GM23338 (cell line): ENCODE measurements at regions not wholly inside any gene's neighbourhood (a gene's known extent, or its start where the extent isn't known, plus 50 kb on each side); places are given as distances from the start of the nearest gene placed in this dataset.

Source experiments
- ATAC-seq: fragments of 200-7000 bp; cut with Tn5 transposase; 3 replicates; pipeline ENCODE4 v1.9.1; 2020
- DNase-seq: peaks from one replicate; pipeline ENCODE4 v3.0.0-alpha.2; 2015; ENCODE audit warnings: low spot score
- H2AFZ ChIP-seq: fragments of 200-600 bp; sonication (generic); 2 replicates; pipeline ENCODE4 v1.8.0; 2016; ENCODE audit warnings: antibody characterized with exemption, mild to moderate bottlenecking, moderate library complexity
- H3F3A ChIP-seq: fragments of 200-600 bp; sonication (generic); replicated peaks from 2 replicates; pipeline ENCODE4 v1.8.0; 2017; ENCODE audit warnings: antibody characterized with exemption, mixed run types, low read depth
- H3K27ac ChIP-seq: fragments of 200-600 bp; sonication (generic); 2 replicates; pipeline ENCODE4 v1.6.1; 2016; ENCODE audit warnings: low read depth
- H3K27me3 ChIP-seq: fragments of 200-600 bp; sonication (generic); 2 replicates; pipeline ENCODE4 v1.8.0; 2016; ENCODE audit warnings: mild to moderate bottlenecking, mixed run types, moderate library complexity; ENCODE audit not compliant: insufficient read depth
- H3K36me3 ChIP-seq: fragments of 200-600 bp; sonication (generic); 2 replicates; pipeline ENCODE4 v1.8.0; 2016; ENCODE audit warnings: mild to moderate bottlenecking; ENCODE audit not compliant: insufficient read depth
- H3K4me1 ChIP-seq: fragments of 200-600 bp; sonication (generic); 2 replicates; pipeline ENCODE4 v1.8.0; 2016; ENCODE audit warnings: mild to moderate bottlenecking, moderate library complexity; ENCODE audit not compliant: insufficient read depth
- H3K4me2 ChIP-seq: fragments of 200-600 bp; sonication (generic); 2 replicates; pipeline ENCODE4 v1.7.1; 2017; ENCODE audit warnings: mixed run types
- H3K4me3 ChIP-seq: fragments of 200-600 bp; sonication (generic); 2 replicates; pipeline ENCODE4 v1.6.1; 2016; ENCODE audit warnings: mixed run types
- H3K79me2 ChIP-seq: fragments of 200-600 bp; sonication (generic); replicated peaks from 2 replicates; pipeline ENCODE4 v1.8.0; 2017; ENCODE audit warnings: mild to moderate bottlenecking; ENCODE audit not compliant: insufficient read depth
- H3K9me2 ChIP-seq: fragments of 200-600 bp; sonication (generic); 2 replicates; pipeline ENCODE4 v1.8.0; 2017; ENCODE audit not compliant: insufficient read depth
- H4K20me1 ChIP-seq: fragments of 200-600 bp; sonication (generic); replicated peaks from 2 replicates; pipeline ENCODE4 v1.8.0; 2017; ENCODE audit warnings: mild to moderate bottlenecking; ENCODE audit not compliant: insufficient read depth
- H3K27ac Mint-ChIP-seq: 2 replicates; pipeline ENCODE4 v1.8.0; 2020; ENCODE audit warnings: inconsistent platforms, mild to moderate bottlenecking, moderate library complexity, mixed read lengths
- H3K27me3 Mint-ChIP-seq: 3 replicates; pipeline ENCODE4 v1.8.0; 2022; ENCODE audit warnings: low read depth, mild to moderate bottlenecking, moderate library complexity, mixed read lengths, inconsistent platforms; ENCODE audit not compliant: insufficient read depth, poor library complexity
- H3K36me3 Mint-ChIP-seq: 3 replicates; pipeline ENCODE4 v1.8.0; 2021; ENCODE audit warnings: low read depth, mild to moderate bottlenecking, inconsistent platforms, moderate library complexity, mixed read lengths
- H3K4me1 Mint-ChIP-seq: 3 replicates; pipeline ENCODE4 v1.8.0; 2020; ENCODE audit warnings: mild to moderate bottlenecking, inconsistent platforms, mixed read lengths
- H3K4me3 Mint-ChIP-seq: 3 replicates; pipeline ENCODE4 v1.8.0; 2021; ENCODE audit warnings: moderate library complexity, mild to moderate bottlenecking, inconsistent platforms, mixed read lengths
- H3K9me3 Mint-ChIP-seq: 3 replicates; pipeline ENCODE4 v1.8.0; 2020; ENCODE audit warnings: moderate library complexity, mild to moderate bottlenecking, inconsistent platforms, mixed read lengths
- CREB1 ChIP-seq: fragments of 250-450 bp; sonication (Bioruptor Pico); IDR thresholded peaks from 2 replicates; pipeline ENCODE4 v1.5.0; 2020; ENCODE audit warnings: low read depth, mild to moderate bottlenecking, moderate library complexity
- ETS1 ChIP-seq: IDR thresholded peaks from 2 replicates; pipeline ENCODE4 v1.6.1; 2016; ENCODE audit warnings: antibody characterized with exemption
- EZH2 ChIP-seq: fragments of 200-600 bp; sonication (generic); IDR thresholded peaks from one replicate; pipeline ENCODE4 v1.8.0; 2017; ENCODE audit warnings: antibody characterized with exemption, mild to moderate bottlenecking, low read depth; ENCODE audit not compliant: unreplicated experiment
- EZH2phosphoT487 ChIP-seq: fragments of 200-600 bp; sonication (generic); IDR thresholded peaks from one replicate; pipeline ENCODE4 v1.8.1; 2018; ENCODE audit warnings: antibody characterized with exemption; ENCODE audit not compliant: unreplicated experiment
- JUNB ChIP-seq: IDR thresholded peaks from one replicate; pipeline ENCODE4 v1.6.1; 2016; ENCODE audit warnings: antibody characterized with exemption; ENCODE audit not compliant: unreplicated experiment
- NANOG ChIP-seq: IDR thresholded peaks from 2 replicates; pipeline ENCODE4 v1.6.1; 2016; ENCODE audit warnings: antibody characterized with exemption, borderline replicate concordance
- POLR2AphosphoS5 ChIP-seq: IDR thresholded peaks from 2 replicates; pipeline ENCODE4 v1.6.1; 2016; ENCODE audit warnings: antibody characterized with exemption, low read depth
- REST ChIP-seq: IDR thresholded peaks from one replicate; pipeline ENCODE4 v1.6.1; 2018; ENCODE audit warnings: antibody characterized with exemption; ENCODE audit not compliant: unreplicated experiment
- STAT1 ChIP-seq: IDR thresholded peaks from one replicate; pipeline ENCODE4 v1.6.1; 2016; ENCODE audit warnings: antibody characterized with exemption; ENCODE audit not compliant: unreplicated experiment
- ZNF114 ChIP-seq: fragments of 250-450 bp; sonication (Bioruptor Pico); IDR thresholded peaks from 2 replicates; pipeline ENCODE4 v1.5.0; 2020; ENCODE audit warnings: mild to moderate bottlenecking, moderate library complexity
- ZNF331 ChIP-seq: fragments of 250-450 bp; sonication (Bioruptor Pico); IDR thresholded peaks from 2 replicates; pipeline ENCODE4 v1.5.0; 2020; ENCODE audit warnings: low read depth, mild to moderate bottlenecking, moderate library complexity
- TF ChIP-seq, protein P1 (sequence below): fragments of 250-450 bp; sonication (Bioruptor Pico); IDR thresholded peaks from 2 replicates; pipeline ENCODE4 v1.5.0; 2020; ENCODE audit warnings: mild to moderate bottlenecking, moderate library complexity
- TF ChIP-seq, protein P2 (sequence below), 2 experiments: fragments of 200-600 bp in 1 of 2; sonication (generic) in 1 of 2; conservative IDR thresholded peaks; 2 replicates each; pipeline versions ENCODE4 v1.5.1 to v1.6.1; 2016 to 2017; ENCODE audit warnings: antibody characterized with exemption in 2 of 2, low read depth in 2 of 2, mild to moderate bottlenecking in 2 of 2, moderate library complexity in 1 of 2

DNA sequence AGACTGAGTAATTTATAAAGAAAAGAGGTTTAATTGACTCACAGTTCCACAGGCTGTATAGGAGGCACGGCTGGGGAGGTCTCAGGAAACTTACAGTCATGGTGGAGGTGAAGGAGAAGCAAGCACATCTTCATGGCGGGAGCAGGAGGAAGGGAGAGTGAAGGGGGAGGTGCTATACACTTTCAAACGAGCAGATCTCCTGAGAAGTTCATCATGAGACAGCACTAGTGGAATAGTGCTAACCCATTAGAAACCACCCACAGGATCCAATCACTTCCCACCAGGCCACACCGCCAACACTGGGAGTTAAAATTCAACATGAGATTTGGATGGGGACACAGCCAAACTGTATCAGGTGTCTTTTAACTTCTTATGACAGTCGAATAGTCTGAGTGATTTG lies 1459.3 kb upstream of the ACO1 start:
- Histone ChIP-seq H3K36me3 (no peaks in the 10 kb centered on the region), H3K4me2 (no peak overlapping the region), H3K4me3 (no peak overlapping the region), H3K9me2 (no peaks in the 10 kb centered on the region), H4K20me1 (no peaks in the 10 kb centered on the region), H3K27me3 (no peaks in the 10 kb centered on the region), H2AFZ (peak overlapping the region; percentile 21; the same call in 1 of the 2 replicates), H3K4me1 (no peaks in the 10 kb centered on the region), H3K27ac (no peak overlapping the region), H3F3A (no peaks in the 10 kb centered on the region), H3K79me2 (no peaks in the 10 kb centered on the region)
- TF ChIP-seq ETS1, result no peak
- TF ChIP-seq, protein P1, sequence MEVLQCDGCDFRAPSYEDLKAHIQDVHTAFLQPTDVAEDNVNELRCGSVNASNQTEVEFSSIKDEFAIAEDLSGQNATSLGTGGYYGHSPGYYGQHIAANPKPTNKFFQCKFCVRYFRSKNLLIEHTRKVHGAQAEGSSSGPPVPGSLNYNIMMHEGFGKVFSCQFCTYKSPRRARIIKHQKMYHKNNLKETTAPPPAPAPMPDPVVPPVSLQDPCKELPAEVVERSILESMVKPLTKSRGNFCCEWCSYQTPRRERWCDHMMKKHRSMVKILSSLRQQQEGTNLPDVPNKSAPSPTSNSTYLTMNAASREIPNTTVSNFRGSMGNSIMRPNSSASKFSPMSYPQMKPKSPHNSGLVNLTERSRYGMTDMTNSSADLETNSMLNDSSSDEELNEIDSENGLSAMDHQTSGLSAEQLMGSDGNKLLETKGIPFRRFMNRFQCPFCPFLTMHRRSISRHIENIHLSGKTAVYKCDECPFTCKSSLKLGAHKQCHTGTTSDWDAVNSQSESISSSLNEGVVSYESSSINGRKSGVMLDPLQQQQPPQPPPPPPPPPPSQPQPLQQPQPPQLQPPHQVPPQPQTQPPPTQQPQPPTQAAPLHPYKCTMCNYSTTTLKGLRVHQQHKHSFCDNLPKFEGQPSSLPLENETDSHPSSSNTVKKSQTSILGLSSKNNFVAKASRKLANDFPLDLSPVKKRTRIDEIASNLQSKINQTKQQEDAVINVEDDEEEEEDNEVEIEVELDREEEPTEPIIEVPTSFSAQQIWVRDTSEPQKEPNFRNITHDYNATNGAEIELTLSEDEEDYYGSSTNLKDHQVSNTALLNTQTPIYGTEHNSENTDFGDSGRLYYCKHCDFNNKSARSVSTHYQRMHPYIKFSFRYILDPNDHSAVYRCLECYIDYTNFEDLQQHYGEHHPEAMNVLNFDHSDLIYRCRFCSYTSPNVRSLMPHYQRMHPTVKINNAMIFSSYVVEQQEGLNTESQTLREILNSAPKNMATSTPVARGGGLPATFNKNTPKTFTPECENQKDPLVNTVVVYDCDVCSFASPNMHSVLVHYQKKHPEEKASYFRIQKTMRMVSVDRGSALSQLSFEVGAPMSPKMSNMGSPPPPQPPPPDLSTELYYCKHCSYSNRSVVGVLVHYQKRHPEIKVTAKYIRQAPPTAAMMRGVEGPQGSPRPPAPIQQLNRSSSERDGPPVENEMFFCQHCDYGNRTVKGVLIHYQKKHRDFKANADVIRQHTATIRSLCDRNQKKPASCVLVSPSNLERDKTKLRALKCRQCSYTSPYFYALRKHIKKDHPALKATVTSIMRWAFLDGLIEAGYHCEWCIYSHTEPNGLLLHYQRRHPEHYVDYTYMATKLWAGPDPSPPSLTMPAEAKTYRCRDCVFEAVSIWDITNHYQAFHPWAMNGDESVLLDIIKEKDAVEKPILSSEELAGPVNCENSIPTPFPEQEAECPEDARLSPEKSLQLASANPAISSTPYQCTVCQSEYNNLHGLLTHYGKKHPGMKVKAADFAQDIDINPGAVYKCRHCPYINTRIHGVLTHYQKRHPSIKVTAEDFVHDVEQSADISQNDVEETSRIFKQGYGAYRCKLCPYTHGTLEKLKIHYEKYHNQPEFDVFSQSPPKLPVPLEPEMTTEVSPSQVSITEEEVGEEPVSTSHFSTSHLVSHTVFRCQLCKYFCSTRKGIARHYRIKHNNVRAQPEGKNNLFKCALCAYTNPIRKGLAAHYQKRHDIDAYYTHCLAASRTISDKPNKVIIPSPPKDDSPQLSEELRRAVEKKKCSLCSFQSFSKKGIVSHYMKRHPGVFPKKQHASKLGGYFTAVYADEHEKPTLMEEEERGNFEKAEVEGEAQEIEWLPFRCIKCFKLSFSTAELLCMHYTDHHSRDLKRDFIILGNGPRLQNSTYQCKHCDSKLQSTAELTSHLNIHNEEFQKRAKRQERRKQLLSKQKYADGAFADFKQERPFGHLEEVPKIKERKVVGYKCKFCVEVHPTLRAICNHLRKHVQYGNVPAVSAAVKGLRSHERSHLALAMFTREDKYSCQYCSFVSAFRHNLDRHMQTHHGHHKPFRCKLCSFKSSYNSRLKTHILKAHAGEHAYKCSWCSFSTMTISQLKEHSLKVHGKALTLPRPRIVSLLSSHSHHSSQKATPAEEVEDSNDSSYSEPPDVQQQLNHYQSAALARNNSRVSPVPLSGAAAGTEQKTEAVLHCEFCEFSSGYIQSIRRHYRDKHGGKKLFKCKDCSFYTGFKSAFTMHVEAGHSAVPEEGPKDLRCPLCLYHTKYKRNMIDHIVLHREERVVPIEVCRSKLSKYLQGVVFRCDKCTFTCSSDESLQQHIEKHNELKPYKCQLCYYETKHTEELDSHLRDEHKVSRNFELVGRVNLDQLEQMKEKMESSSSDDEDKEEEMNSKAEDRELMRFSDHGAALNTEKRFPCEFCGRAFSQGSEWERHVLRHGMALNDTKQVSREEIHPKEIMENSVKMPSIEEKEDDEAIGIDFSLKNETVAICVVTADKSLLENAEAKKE (CRISPR knock-in tag), result no peak
- no peak for TF ChIP-seq ZNF331
- no peak for TF ChIP-seq EZH2
- no peak for TF ChIP-seq CREB1 (CRISPR knock-in tag)
- no peak for TF ChIP-seq ZNF114 (CRISPR knock-in tag)
- no peak for TF ChIP-seq NANOG
- no peak for TF ChIP-seq STAT1
- TF ChIP-seq REST, result no peak
- TF ChIP-seq POLR2AphosphoS5, result no peak
- TF ChIP-seq JUNB, result no peak
- TF ChIP-seq, protein P2, sequence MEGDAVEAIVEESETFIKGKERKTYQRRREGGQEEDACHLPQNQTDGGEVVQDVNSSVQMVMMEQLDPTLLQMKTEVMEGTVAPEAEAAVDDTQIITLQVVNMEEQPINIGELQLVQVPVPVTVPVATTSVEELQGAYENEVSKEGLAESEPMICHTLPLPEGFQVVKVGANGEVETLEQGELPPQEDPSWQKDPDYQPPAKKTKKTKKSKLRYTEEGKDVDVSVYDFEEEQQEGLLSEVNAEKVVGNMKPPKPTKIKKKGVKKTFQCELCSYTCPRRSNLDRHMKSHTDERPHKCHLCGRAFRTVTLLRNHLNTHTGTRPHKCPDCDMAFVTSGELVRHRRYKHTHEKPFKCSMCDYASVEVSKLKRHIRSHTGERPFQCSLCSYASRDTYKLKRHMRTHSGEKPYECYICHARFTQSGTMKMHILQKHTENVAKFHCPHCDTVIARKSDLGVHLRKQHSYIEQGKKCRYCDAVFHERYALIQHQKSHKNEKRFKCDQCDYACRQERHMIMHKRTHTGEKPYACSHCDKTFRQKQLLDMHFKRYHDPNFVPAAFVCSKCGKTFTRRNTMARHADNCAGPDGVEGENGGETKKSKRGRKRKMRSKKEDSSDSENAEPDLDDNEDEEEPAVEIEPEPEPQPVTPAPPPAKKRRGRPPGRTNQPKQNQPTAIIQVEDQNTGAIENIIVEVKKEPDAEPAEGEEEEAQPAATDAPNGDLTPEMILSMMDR (conservative IDR thresholded peaks at IDR 0.05; ENCODE audit: low read depth in 2 of 2), result no peak
- no peak for TF ChIP-seq EZH2phosphoT487
- Mint-ChIP-seq H3K27me3 (no peaks in the 10 kb centered on the region), H3K4me1 (no peaks in the 10 kb centered on the region), H3K27ac (no peak overlapping the region), H3K36me3 (no peaks in the 10 kb centered on the region), H3K9me3 (no peaks in the 10 kb centered on the region), H3K4me3 (no peak overlapping the region)
- no peak for ATAC-seq
- DNase-seq, result no peak
